GM12878 (cell line): ENCODE measurements at regions not wholly inside any gene's neighbourhood (a gene's known extent, or its start where the extent isn't known, plus 50 kb on each side); places are given as distances from the start of the nearest gene placed in this dataset.

Experiments used
- ATAC-seq: fragments of 200-7000 bp; cut with Tn5 transposase; 3 replicates; pipeline ENCODE4 v1.9.1; 2020; ENCODE audit warnings: mild to moderate bottlenecking, moderate library complexity
- BruUV-seq: library from RNA; stranded (reverse); fragments of 400-500 nt; replicated peaks from 2 replicates; lab custom pipeline; 2021; lab: Mats Ljungman, UMichigan
- CTCF ChIA-PET: fragments of 300-600 bp; sonication (Branson Sonifier 250); formaldehyde crosslinking; extraction: SDS; loops from one replicate; lab custom pipeline; 2021; ENCODE audit warnings: inconsistent platforms; lab: Yijun Ruan, JAX
- POLR2A ChIA-PET: fragments of 350-600 bp; formaldehyde crosslinking; extraction: SDS; loops from one replicate; lab custom pipeline; 2021; ENCODE audit warnings: inconsistent platforms; lab: Charles Lee
- RAD21 ChIA-PET: fragments of 300-600 bp; sonication (Branson Sonifier 250); formaldehyde crosslinking; loops from one replicate; lab custom pipeline; 2023; ENCODE audit warnings: antibody characterized with exemption; ENCODE audit not compliant: unreplicated experiment; lab: Charles Lee
- SMC1A ChIA-PET: fragments of 300-600 bp; sonication (Branson Sonifier 250); formaldehyde crosslinking; loops from one replicate; lab custom pipeline; 2023; ENCODE audit not compliant: unreplicated experiment, uncharacterized antibody; lab: Charles Lee
- DNase-seq: peaks from one replicate; pipeline ENCODE4 v3.0.0-alpha.2; 2011; ENCODE audit warnings: low read depth, low spot score
- FAIRE-seq: peaks from 3 replicates; lab custom pipeline; 2011; peaks lifted over from hg19 to GRCh38; lab: Jason Lieb, UNC
- H2AFZ ChIP-seq: 2 replicates; pipeline ENCODE4 v1.6.0; 2011; ENCODE audit warnings: low read depth, low read length, control low read depth; ENCODE audit not compliant: control insufficient read depth
- H3K27ac ChIP-seq: 2 replicates; pipeline ENCODE4 v1.5.1; 2011; ENCODE audit warnings: control low read depth; ENCODE audit not compliant: control insufficient read depth, insufficient read depth
- H3K27me3 ChIP-seq, 2 experiments: replicated peaks in 1 of 2; 2 replicates each; pipeline versions ENCODE4 v1.6.0 to v1.6.1; 2011; ENCODE audit warnings: low read length in 1 of 2; ENCODE audit not compliant: control insufficient read depth in 2 of 2, insufficient read depth in 2 of 2
- H3K36me3 ChIP-seq, 2 experiments: 2 replicates each; pipeline ENCODE4 v1.5.1; 2011; ENCODE audit warnings: low read length in 1 of 2; ENCODE audit not compliant: control insufficient read depth in 2 of 2, insufficient read depth in 2 of 2
- H3K4me1 ChIP-seq: 2 replicates; pipeline ENCODE4 v1.6.1; 2011; ENCODE audit warnings: mild to moderate bottlenecking, low read length, moderate library complexity, mixed read lengths; ENCODE audit not compliant: control insufficient read depth, insufficient read depth
- H3K4me2 ChIP-seq: 2 replicates; pipeline ENCODE4 v1.6.0; 2011; ENCODE audit warnings: control low read depth; ENCODE audit not compliant: control insufficient read depth, insufficient read depth
- H3K4me3 ChIP-seq: fragments of 200-600 bp; sonication (generic); 2 replicates; pipeline ENCODE4 v1.5.1; 2016
- H3K79me2 ChIP-seq: 2 replicates; pipeline ENCODE4 v1.6.0; 2011; ENCODE audit warnings: low read length; ENCODE audit not compliant: control insufficient read depth, insufficient read depth
- H3K9ac ChIP-seq: 2 replicates; pipeline ENCODE4 v1.8.0; 2011; ENCODE audit warnings: low read length, control low read depth, mixed read lengths; ENCODE audit not compliant: control insufficient read depth, insufficient read depth
- H3K9me3 ChIP-seq: replicated peaks from 3 replicates; pipeline ENCODE4 v1.5.1; 2011; ENCODE audit warnings: mild to moderate bottlenecking, low read length; ENCODE audit not compliant: control insufficient read depth, insufficient read depth
- H4K20me1 ChIP-seq: 2 replicates; pipeline ENCODE4 v1.6.0; 2011; ENCODE audit not compliant: control insufficient read depth, insufficient read depth
- FOXK2 ChIP-seq: fragments of 450-650 bp; IDR thresholded peaks from 2 replicates; pipeline ENCODE4 v1.6.1; 2017; ENCODE audit warnings: mild to moderate bottlenecking, moderate library complexity
- IKZF2 ChIP-seq, 2 experiments: fragments of 450-650 bp; IDR thresholded peaks; 2 replicates each; pipeline ENCODE4 v1.6.1; 2017; ENCODE audit warnings: mild to moderate bottlenecking in 2 of 2, moderate library complexity in 2 of 2
- MEF2B ChIP-seq: fragments of 450-650 bp; IDR thresholded peaks from 2 replicates; pipeline ENCODE4 v1.6.1; 2018; ENCODE audit warnings: mild to moderate bottlenecking, moderate library complexity; ENCODE audit not compliant: partially characterized antibody, poor library complexity, severe bottlenecking
- MXI1 ChIP-seq: fragments of 150-350 bp; IDR thresholded peaks from 2 replicates; pipeline ENCODE4 v1.6.1; 2011; ENCODE audit warnings: low read depth, mild to moderate bottlenecking, inconsistent platforms, low read length, improper control_type of control experiment
- NFIC ChIP-seq: IDR thresholded peaks from 2 replicates; pipeline ENCODE4 v1.6.1; 2012; ENCODE audit warnings: low read depth, mild to moderate bottlenecking, inconsistent platforms, low read length, moderate library complexity
- TCF12 ChIP-seq: IDR thresholded peaks from 2 replicates; pipeline ENCODE4 v1.6.1; 2011; ENCODE audit warnings: low read depth, mild to moderate bottlenecking, low read length
- TCF7 ChIP-seq: IDR thresholded peaks from 2 replicates; pipeline ENCODE4 v1.6.1; 2014; ENCODE audit warnings: antibody characterized with exemption, borderline replicate concordance
- WGBS: methylation state at CpG from one replicate; pipeline ENCODE4 v1.1.6; 2016; ENCODE audit warnings: low lambda C conversion rate; ENCODE audit not compliant: insufficient replicate concordance, insufficient coverage; ENCODE audit errors: missing lambda C conversion rate; 5-methylcytosine and 5-hydroxymethylcytosine counted together
- in situ Hi-C: fragments of 300-500 bp; cut with MboI; formaldehyde crosslinking; loops from 9 replicates; pipeline ENCODE4 v1.14.3; 2018; ENCODE audit warnings: mixed read lengths
- intact Hi-C: fragments of 100-400 bp; cut with micrococcal nuclease; formaldehyde crosslinking; loops from one replicate; pipeline ENCODE4 v1.14.2; 2022; ENCODE audit not compliant: unreplicated experiment
- TF ChIP-seq, protein P1 (sequence below): fragments of 450-650 bp; IDR thresholded peaks from 2 replicates; pipeline ENCODE4 v1.6.1; 2018; ENCODE audit warnings: mild to moderate bottlenecking, low read depth, moderate library complexity; ENCODE audit not compliant: partially characterized antibody
- TF ChIP-seq, protein P2 (sequence below): fragments of 450-650 bp; IDR thresholded peaks from 2 replicates; pipeline ENCODE4 v1.6.1; 2016; ENCODE audit warnings: mild to moderate bottlenecking

DNA sequence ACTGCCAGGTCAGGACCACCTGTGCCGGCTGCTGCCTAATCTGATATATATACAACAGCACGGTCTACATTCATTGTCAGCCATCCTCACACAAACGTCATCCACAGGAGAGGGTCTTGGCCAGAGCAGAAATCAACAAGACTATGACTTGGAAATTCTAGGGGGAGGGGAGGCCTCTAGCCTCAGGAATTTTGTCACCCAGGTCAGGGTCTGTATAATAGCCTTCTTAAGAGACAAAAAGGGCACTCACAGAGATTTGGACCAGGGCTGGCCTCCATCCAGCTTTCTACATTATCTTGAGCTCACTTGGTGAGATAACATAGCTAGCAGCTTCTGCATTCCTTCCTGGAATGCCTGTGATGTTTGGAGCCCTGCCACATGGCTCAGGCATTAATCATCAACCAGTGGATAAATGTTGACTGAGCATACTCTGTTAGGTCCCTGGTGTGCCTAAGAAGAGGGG is 50.4 kb upstream of the CTIF start (continued):
- TF ChIP-seq, protein P1, sequence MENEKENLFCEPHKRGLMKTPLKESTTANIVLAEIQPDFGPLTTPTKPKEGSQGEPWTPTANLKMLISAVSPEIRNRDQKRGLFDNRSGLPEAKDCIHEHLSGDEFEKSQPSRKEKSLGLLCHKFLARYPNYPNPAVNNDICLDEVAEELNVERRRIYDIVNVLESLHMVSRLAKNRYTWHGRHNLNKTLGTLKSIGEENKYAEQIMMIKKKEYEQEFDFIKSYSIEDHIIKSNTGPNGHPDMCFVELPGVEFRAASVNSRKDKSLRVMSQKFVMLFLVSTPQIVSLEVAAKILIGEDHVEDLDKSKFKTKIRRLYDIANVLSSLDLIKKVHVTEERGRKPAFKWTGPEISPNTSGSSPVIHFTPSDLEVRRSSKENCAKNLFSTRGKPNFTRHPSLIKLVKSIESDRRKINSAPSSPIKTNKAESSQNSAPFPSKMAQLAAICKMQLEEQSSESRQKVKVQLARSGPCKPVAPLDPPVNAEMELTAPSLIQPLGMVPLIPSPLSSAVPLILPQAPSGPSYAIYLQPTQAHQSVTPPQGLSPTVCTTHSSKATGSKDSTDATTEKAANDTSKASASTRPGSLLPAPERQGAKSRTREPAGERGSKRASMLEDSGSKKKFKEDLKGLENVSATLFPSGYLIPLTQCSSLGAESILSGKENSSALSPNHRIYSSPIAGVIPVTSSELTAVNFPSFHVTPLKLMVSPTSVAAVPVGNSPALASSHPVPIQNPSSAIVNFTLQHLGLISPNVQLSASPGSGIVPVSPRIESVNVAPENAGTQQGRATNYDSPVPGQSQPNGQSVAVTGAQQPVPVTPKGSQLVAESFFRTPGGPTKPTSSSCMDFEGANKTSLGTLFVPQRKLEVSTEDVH, result no peak
- TF ChIP-seq, protein P2, sequence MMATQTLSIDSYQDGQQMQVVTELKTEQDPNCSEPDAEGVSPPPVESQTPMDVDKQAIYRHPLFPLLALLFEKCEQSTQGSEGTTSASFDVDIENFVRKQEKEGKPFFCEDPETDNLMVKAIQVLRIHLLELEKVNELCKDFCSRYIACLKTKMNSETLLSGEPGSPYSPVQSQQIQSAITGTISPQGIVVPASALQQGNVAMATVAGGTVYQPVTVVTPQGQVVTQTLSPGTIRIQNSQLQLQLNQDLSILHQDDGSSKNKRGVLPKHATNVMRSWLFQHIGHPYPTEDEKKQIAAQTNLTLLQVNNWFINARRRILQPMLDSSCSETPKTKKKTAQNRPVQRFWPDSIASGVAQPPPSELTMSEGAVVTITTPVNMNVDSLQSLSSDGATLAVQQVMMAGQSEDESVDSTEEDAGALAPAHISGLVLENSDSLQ, result no peak
- TF ChIP-seq TCF7, result no peak
- TF ChIP-seq MXI1, result no peak
- TF ChIP-seq TCF12, result no peak
- no peak for TF ChIP-seq FOXK2

DNA sequence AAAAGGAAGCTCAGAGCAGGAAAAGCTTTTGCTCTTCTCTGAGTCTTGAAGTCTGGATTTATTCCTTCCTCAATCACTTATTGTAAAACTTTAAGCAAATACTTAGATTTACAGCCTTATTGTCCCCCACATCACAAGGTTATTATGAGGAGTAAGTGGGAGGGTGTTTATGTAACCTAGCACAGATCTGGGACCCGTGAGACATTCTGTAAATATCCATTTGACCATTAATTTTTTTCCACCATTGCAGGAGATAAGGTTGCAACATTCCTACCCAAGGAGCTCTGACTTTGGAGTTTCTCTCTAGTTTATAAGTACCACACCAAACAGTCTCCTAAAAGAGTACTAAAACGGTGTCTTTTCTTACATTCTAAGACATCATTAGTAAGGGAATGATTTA is 52.1 kb upstream of the CTIF start:
- Histone ChIP-seq H3K9me3 (no peaks in the 10 kb centered on the region; the same call in 2 of the 3 replicates), H3K79me2 (no peaks in the 10 kb centered on the region), H3K4me1 (no peaks in the 10 kb centered on the region), H3K4me3 (no peak overlapping the region), H3K27ac (no peak overlapping the region), H4K20me1 (no peaks in the 10 kb centered on the region), H3K9ac (no peak overlapping the region), H3K27me3 (no peaks in the 10 kb centered on the region), H2AFZ (no peak overlapping the region), H3K36me3 (no peaks in the 10 kb centered on the region), H3K4me2 (no peak overlapping the region)
- CTCF ChIA-PET, result interaction anchor here (0.8 to 3.5 kb wide), 4 partner anchors 12 to 41 kb away, joined by 4 to 21 read pairs (median 4); no protein-coding TSS in a partner anchor
- TF ChIP-seq NFIC (no peak), IKZF2 (IDR thresholded peaks at IDR 0.05) (no peak), MEF2B (no peak)
- no peak for DNase-seq
- in situ Hi-C loops, result no loop called here
- intact Hi-C loops, result no loop called here
- 0% methylated on average over 2 of the region's 2 CpGs for WGBS
- no TSS peak for BruUV-seq
- FAIRE-seq, result no peak
- no peak for ATAC-seq
- SMC1A ChIA-PET, result no interaction called here
- POLR2A ChIA-PET, result interaction anchor here (0.6 kb wide), 1 partner anchor 173 kb away, joined by 3 read pairs; no protein-coding TSS in a partner anchor
- RAD21 ChIA-PET, result no interaction called here
